IMR-90 (cell line): ENCODE measurements at regions not wholly inside any gene's neighbourhood (a gene's known extent, or its start where the extent isn't known, plus 50 kb on each side); places are given as distances from the start of the nearest gene placed in this dataset.

ENCODE experiments used
- ATAC-seq: fragments of 200-7000 bp; cut with Tn5 transposase; 2 replicates; pipeline ENCODE4 v1.9.1; 2020; ENCODE audit warnings: low read depth, mild to moderate bottlenecking, moderate library complexity
- BruUV-seq: library from RNA; stranded (reverse); fragments of 400-500 nt; replicated peaks from 2 replicates; lab custom pipeline; 2021; lab: Mats Ljungman, UMichigan
- CTCF ChIA-PET: fragments of 300-600 bp; formaldehyde crosslinking; extraction: SDS; loops from one replicate; lab custom pipeline; 2021; ENCODE audit warnings: antibody characterized with exemption; lab: Yijun Ruan, JAX
- POLR2A ChIA-PET: fragments of 300-600 bp; sonication (Branson Sonifier 250); formaldehyde crosslinking; loops from one replicate; lab custom pipeline; 2022; ENCODE audit warnings: antibody characterized with exemption; ENCODE audit not compliant: unreplicated experiment; lab: Charles Lee
- DNase-seq: peaks from one replicate; pipeline ENCODE4 v3.0.0; 2013
- H2AFZ ChIP-seq: replicated peaks from 2 replicates; pipeline ENCODE3; 2013; ENCODE audit warnings: low read length, mild to moderate bottlenecking; ENCODE audit not compliant: poor library complexity
- H2AK5ac ChIP-seq: 2 replicates; pipeline ENCODE4 v1.6.1; 2013; ENCODE audit warnings: low read depth, low read length, inconsistent platforms
- H2AK9ac ChIP-seq: replicated peaks from 2 replicates; pipeline ENCODE3; 2013; ENCODE audit warnings: mild to moderate bottlenecking, low read depth, low read length, moderate library complexity; ENCODE audit not compliant: poor library complexity
- H2BK120ac ChIP-seq: 2 replicates; pipeline ENCODE4 v1.6.1; 2013; ENCODE audit warnings: low read depth, low read length, inconsistent platforms
- H2BK15ac ChIP-seq: 3 replicates; pipeline ENCODE4 v1.6.1; 2013; ENCODE audit warnings: low read depth, low read length, inconsistent platforms
- H2BK20ac ChIP-seq: 2 replicates; pipeline ENCODE4 v1.6.1; 2013; ENCODE audit warnings: low read depth, mild to moderate bottlenecking, inconsistent platforms, low read length, moderate library complexity
- H2BK5ac ChIP-seq: 2 replicates; pipeline ENCODE4 v1.6.1; 2013; ENCODE audit warnings: mild to moderate bottlenecking, low read depth, low read length, inconsistent platforms; ENCODE audit not compliant: poor library complexity, severe bottlenecking
- H3K14ac ChIP-seq: replicated peaks from 2 replicates; pipeline ENCODE4 v1.6.1; 2013; ENCODE audit warnings: low read depth, low read length, inconsistent platforms
- H3K18ac ChIP-seq: 2 replicates; pipeline ENCODE4 v1.6.1; 2013; ENCODE audit warnings: low read depth, low read length, control low read depth
- H3K23ac ChIP-seq: 2 replicates; pipeline ENCODE4 v1.6.1; 2013; ENCODE audit warnings: low read depth, low read length, inconsistent platforms
- H3K27ac ChIP-seq: 2 replicates; pipeline ENCODE4 v1.5.1; 2013; ENCODE audit warnings: mild to moderate bottlenecking, control low read depth, low read length; ENCODE audit not compliant: insufficient read depth
- H3K27me3 ChIP-seq: 2 replicates; pipeline ENCODE4 v1.6.1; 2013; ENCODE audit warnings: low read length; ENCODE audit not compliant: control insufficient read depth, insufficient read depth
- H3K36me3 ChIP-seq: 2 replicates; pipeline ENCODE4 v1.6.1; 2013; ENCODE audit warnings: low read length, mixed read lengths; ENCODE audit not compliant: control insufficient read depth, insufficient read depth
- H3K4ac ChIP-seq: 2 replicates; pipeline ENCODE4 v1.6.1; 2013; ENCODE audit warnings: low read depth, low read length, inconsistent platforms
- H3K4me1 ChIP-seq: 2 replicates; pipeline ENCODE4 v1.6.1; 2013; ENCODE audit warnings: low read length, mixed read lengths; ENCODE audit not compliant: control insufficient read depth, insufficient read depth
- H3K4me2 ChIP-seq: 2 replicates; pipeline ENCODE4 v1.6.1; 2013; ENCODE audit warnings: low read depth, mild to moderate bottlenecking, control low read depth, low read length, moderate library complexity
- H3K4me3 ChIP-seq: 2 replicates; pipeline ENCODE4 v1.5.1; 2013; ENCODE audit warnings: low read depth, mild to moderate bottlenecking, control low read depth, low read length, moderate library complexity; ENCODE audit not compliant: insufficient read depth
- H3K56ac ChIP-seq: 2 replicates; pipeline ENCODE4 v1.6.1; 2013; ENCODE audit warnings: low read length, inconsistent platforms; ENCODE audit not compliant: insufficient read depth; ENCODE audit errors: extremely low read depth
- H3K79me1 ChIP-seq, 2 experiments: 2 replicates each; pipeline ENCODE4 v1.6.1; 2013; ENCODE audit warnings: low read length in 2 of 2, inconsistent platforms in 1 of 2, low read depth in 1 of 2
- H3K9ac ChIP-seq: 2 replicates; pipeline ENCODE4 v1.6.1; 2013; ENCODE audit warnings: low read depth, low read length, control low read depth
- H3K9me1 ChIP-seq: 2 replicates; pipeline ENCODE4 v1.6.1; 2013; ENCODE audit warnings: low read length, inconsistent platforms; ENCODE audit not compliant: insufficient read depth
- H3K9me3 ChIP-seq: 2 replicates; pipeline ENCODE4 v1.6.1; 2013; ENCODE audit warnings: low read length; ENCODE audit not compliant: control insufficient read depth, insufficient read depth
- H4K20me1 ChIP-seq: 2 replicates; pipeline ENCODE4 v1.6.1; 2013; ENCODE audit warnings: low read length, inconsistent platforms; ENCODE audit not compliant: insufficient read depth
- H4K5ac ChIP-seq: 2 replicates; pipeline ENCODE4 v1.6.1; 2013; ENCODE audit warnings: mild to moderate bottlenecking, low read depth, low read length, control low read depth
- H4K8ac ChIP-seq, 2 experiments: 2 replicates each; pipeline ENCODE4 v1.6.1; 2013; ENCODE audit warnings: low read depth in 2 of 2, low read length in 2 of 2, control low read depth in 1 of 2, inconsistent platforms in 1 of 2
- H4K91ac ChIP-seq: 2 replicates; pipeline ENCODE4 v1.6.1; 2013; ENCODE audit warnings: low read depth, low read length, inconsistent platforms; ENCODE audit not compliant: insufficient read depth
- BHLHE40 ChIP-seq: fragments of 150-350 bp; IDR thresholded peaks from 2 replicates; pipeline ENCODE4 v1.6.1; 2016; ENCODE audit warnings: mild to moderate bottlenecking, low read depth, low read length
- CEBPB ChIP-seq: IDR thresholded peaks from 2 replicates; pipeline ENCODE4 v1.6.1; 2012; ENCODE audit warnings: low read depth, low read length, improper control_type of control experiment
- CHD1 ChIP-seq: IDR thresholded peaks from 2 replicates; pipeline ENCODE4 v1.6.1; 2012; ENCODE audit warnings: low read depth, low read length, improper control_type of control experiment
- CTCF ChIP-seq: conservative IDR thresholded peaks from 2 replicates; pipeline ENCODE4 v1.5.1; 2012; ENCODE audit warnings: mild to moderate bottlenecking, low read depth, low read length, improper control_type of control experiment
- ELK1 ChIP-seq: fragments of 150-350 bp; IDR thresholded peaks from 2 replicates; pipeline ENCODE4 v1.6.1; 2016; ENCODE audit warnings: low read depth, mild to moderate bottlenecking, low read length, moderate library complexity, borderline replicate concordance
- FOS ChIP-seq: fragments of 150-350 bp; IDR thresholded peaks from 2 replicates; pipeline ENCODE4 v1.6.1; 2016; ENCODE audit warnings: low read depth, low read length
- MAFK ChIP-seq: IDR thresholded peaks from 2 replicates; pipeline ENCODE4 v1.6.1; 2012; ENCODE audit warnings: low read depth, low read length, improper control_type of control experiment
- MAZ ChIP-seq: IDR thresholded peaks from 2 replicates; pipeline ENCODE4 v1.6.1; 2012; ENCODE audit warnings: low read depth, mild to moderate bottlenecking, low read length, improper control_type of control experiment, moderate library complexity, borderline replicate concordance
- MXI1 ChIP-seq: IDR thresholded peaks from 2 replicates; pipeline ENCODE4 v1.6.1; 2012; ENCODE audit warnings: low read depth, mild to moderate bottlenecking, low read length, moderate library complexity, borderline replicate concordance
- NFE2L2 ChIP-seq: fragments of 150-350 bp; IDR thresholded peaks from 2 replicates; pipeline ENCODE4 v1.6.1; 2016; ENCODE audit warnings: low read depth, mild to moderate bottlenecking, low read length
- POLR2A ChIP-seq: IDR thresholded peaks from 2 replicates; pipeline ENCODE4 v1.6.1; 2012; ENCODE audit warnings: mild to moderate bottlenecking, low read depth, low read length
- RAD21 ChIP-seq: IDR thresholded peaks from 2 replicates; pipeline ENCODE4 v1.6.1; 2012; ENCODE audit warnings: low read length, improper control_type of control experiment
- RCOR1 ChIP-seq: IDR thresholded peaks from 2 replicates; pipeline ENCODE4 v1.6.1; 2012; ENCODE audit warnings: mild to moderate bottlenecking, low read length, improper control_type of control experiment; ENCODE audit not compliant: insufficient replicate concordance
- RFX5 ChIP-seq: IDR thresholded peaks from 2 replicates; pipeline ENCODE4 v1.8.0; 2012; ENCODE audit warnings: low read depth, mild to moderate bottlenecking, low read length, moderate library complexity
- SMC3 ChIP-seq: fragments of 150-350 bp; IDR thresholded peaks from 2 replicates; pipeline ENCODE4 v1.6.1; 2016; ENCODE audit warnings: low read depth, mild to moderate bottlenecking, antibody characterized with exemption, low read length, moderate library complexity
- USF2 ChIP-seq: fragments of 150-350 bp; IDR thresholded peaks from 2 replicates; pipeline ENCODE4 v1.6.1; 2017; ENCODE audit warnings: mild to moderate bottlenecking, antibody characterized with exemption, low read length, low read depth
- WGBS, 2 experiments: methylation state at CpG; one replicate each; pipeline versions ENCODE4 v1.1.5 to v1.1.7; 2013; ENCODE audit warnings: missing lambda C conversion rate in 2 of 2; ENCODE audit not compliant: insufficient read length in 1 of 2; ENCODE audit errors: extremely low coverage in 2 of 2; 5-methylcytosine and 5-hydroxymethylcytosine counted together
- dilution Hi-C: fragments of 300-500 bp; cut with HindIII; formaldehyde crosslinking; loops from one replicate; pipeline ENCODE4 v1.14.3; 2018; ENCODE audit warnings: low sequenced_read_pairs; ENCODE audit not compliant: unreplicated experiment
- in situ Hi-C: fragments of 300-500 bp; cut with MboI; formaldehyde crosslinking; loops from 3 replicates; pipeline ENCODE4 v1.14.3; 2019; ENCODE audit warnings: low sequenced_read_pairs, inconsistent platforms, mixed read lengths
- intact Hi-C: fragments of 100-400 bp; cut with micrococcal nuclease; formaldehyde crosslinking; loops from 2 replicates; pipeline ENCODE4 v1.10.0; 2022

GRCh38 chr6:166809721-166810120 is 146.6 kb downstream of the RNASET2 start:
- ChIA-PET POLR2A (no interaction called here), CTCF (no interaction called here)
- Histone ChIP-seq H4K20me1 (no peaks in the 10 kb centered on the region), H4K5ac (no peak overlapping the region), H4K8ac (no peak overlapping the region), H3K4me1 (no peaks in the 10 kb centered on the region), H3K9ac (no peak overlapping the region), H3K4ac (no peak overlapping the region), H3K14ac (no peak overlapping the region), H3K79me1 (no peaks in the 10 kb centered on the region), H4K91ac (no peak overlapping the region), H3K27me3 (no peaks in the 10 kb centered on the region), H3K36me3 (no peaks in the 10 kb centered on the region), H3K18ac (no peak overlapping the region), H3K56ac (no peak overlapping the region), H2BK15ac (no peak overlapping the region), H3K4me2 (no peak overlapping the region), H2AK9ac (no peak overlapping the region), H2BK5ac (no peak overlapping the region), H2AFZ (no peak overlapping the region), H2BK20ac (no peak overlapping the region), H3K9me1 (no peaks in the 10 kb centered on the region), H2BK120ac (no peak overlapping the region), H2AK5ac (no peak overlapping the region), H3K27ac (no peak overlapping the region), H3K4me3 (no peak overlapping the region), H3K9me3 (peaks cover 10% of the 10 kb centered on the region; the same call in 1 of the 2 replicates), H3K23ac (no peak overlapping the region)
- intact Hi-C loops (no loop called here), in situ Hi-C loops (no loop called here), dilution Hi-C loops (no loop called here)
- ATAC-seq: no peak
- no TSS peak for BruUV-seq
- 63% methylated on average over 4 of the region's 8 CpGs; no CpG with 5 or more reads in 1 of the 2 experiments for WGBS, 2 experiments
- DNase-seq: no peak
- TF ChIP-seq MAZ: no peak
- TF ChIP-seq CHD1: no peak
- no peak for TF ChIP-seq CTCF
- no peak for TF ChIP-seq RFX5
- TF ChIP-seq SMC3: no peak
- no peak for TF ChIP-seq RCOR1
- TF ChIP-seq NFE2L2: no peak
- TF ChIP-seq FOS: no peak
- TF ChIP-seq POLR2A: no peak
- no peak for TF ChIP-seq MXI1
- no peak for TF ChIP-seq RAD21
- TF ChIP-seq ELK1: no peak
- TF ChIP-seq BHLHE40: no peak
- no peak for TF ChIP-seq USF2
- no peak for TF ChIP-seq MAFK
- TF ChIP-seq CEBPB: no peak
